ENCODE measurements at regions not wholly inside any gene's neighbourhood (a gene's known extent, or its start where the extent isn't known, plus 50 kb on each side); places are given as distances from the start of the nearest gene placed in this dataset.

- no peak for TF ChIP-seq EZH2phosphoT487 (IDR thresholded peaks at IDR 0.05; ENCODE audit: borderline replicate concordance, low read depth, low read length)
- no peak for TF ChIP-seq CTCF (conservative IDR thresholded peaks at IDR 0.05; ENCODE audit: low read length)
Observed at GRCh38 chr11:37277896-37278465, 679.9 kb upstream of the RAG2 start.

Measured in OCI-LY7 (cell line).